ENCODE measurements at regions not wholly inside any gene's neighbourhood (a gene's known extent, or its start where the extent isn't known, plus 50 kb on each side); places are given as distances from the start of the nearest gene placed in this dataset.
"Not testable (repeated sequence)": the region's sequence is repeated elsewhere in the genome, so short reads cannot be mapped to it uniquely, and the experiment has no call there.

GRCh38 chr7:136412952-136413351, 435.8 kb upstream of the MTPN start:
- DNase-seq (ENCODE audit: low read depth): no peak

GRCh38 chr7:136405931-136406777, 429.0 kb upstream of the MTPN start:
- no peak for DNase-seq (ENCODE audit: low read depth)

GRCh38 chr7:136403591-136403990, 426.4 kb upstream of the MTPN start:
- DNase-seq (ENCODE audit: low read depth): no peak

GRCh38 chr7:136400877-136401276, 423.7 kb upstream of the MTPN start:
- DNase-seq (ENCODE audit: low read depth): no peak

- DNase-seq (ENCODE audit: low read depth): no peak
Observed at GRCh38 chr7:136399385-136399784, 422.2 kb upstream of the MTPN start.

- DNase-seq (ENCODE audit: low read depth): no peak
Observed at GRCh38 chr7:136392856-136393255, 415.7 kb upstream of the MTPN start.

GRCh38 chr7:136391371-136391770, 414.2 kb upstream of the MTPN start:
- DNase-seq (ENCODE audit: low read depth): no peak

- DNase-seq (ENCODE audit: low read depth): no peak
Observed at GRCh38 chr7:136389933-136390332, 412.8 kb upstream of the MTPN start.

- no peak for DNase-seq (ENCODE audit: low read depth)
Observed at GRCh38 chr7:136386876-136387275, 409.7 kb upstream of the MTPN start.

GRCh38 chr7:136371409-136371808, 394.2 kb upstream of the MTPN start:
- DNase-seq (ENCODE audit: low read depth): not testable (repeated sequence)

GRCh38 chr7:136370137-136370536, 393.0 kb upstream of the MTPN start:
- DNase-seq (ENCODE audit: low read depth): no peak

- no peak for DNase-seq (ENCODE audit: low read depth)
Observed at GRCh38 chr7:136369225-136369624, 392.1 kb upstream of the MTPN start.

- no peak for DNase-seq (ENCODE audit: low read depth)
Observed at GRCh38 chr7:136359333-136359903, 382.3 kb upstream of the MTPN start.

- DNase-seq (ENCODE audit: low read depth): no peak
Observed at GRCh38 chr7:136353287-136353686, 376.1 kb upstream of the MTPN start.

GRCh38 chr7:136348542-136349192, 371.5 kb upstream of the MTPN start:
- DNase-seq (ENCODE audit: low read depth): no peak

GRCh38 chr7:136348142-136348541, 371.0 kb upstream of the MTPN start:
- DNase-seq (ENCODE audit: low read depth): no peak

GRCh38 chr7:136347488-136347887, 370.3 kb upstream of the MTPN start:
- DNase-seq (ENCODE audit: low read depth): no peak

GRCh38 chr7:136342251-136342650, 365.1 kb upstream of the MTPN start:
- DNase-seq (ENCODE audit: low read depth): no peak

- DNase-seq (ENCODE audit: low read depth): no peak
Observed at GRCh38 chr7:136339464-136339863, 362.3 kb upstream of the MTPN start.

GRCh38 chr7:136336932-136337331, 359.8 kb upstream of the MTPN start:
- no peak for DNase-seq (ENCODE audit: low read depth)

GRCh38 chr7:136333636-136334035, 356.5 kb upstream of the MTPN start:
- no peak for DNase-seq (ENCODE audit: low read depth)

- DNase-seq (ENCODE audit: low read depth): no peak
Observed at GRCh38 chr7:136326045-136326609, 349.0 kb upstream of the MTPN start.

GRCh38 chr7:136325578-136325977, 348.4 kb upstream of the MTPN start:
- DNase-seq (ENCODE audit: low read depth): no peak

All from activated T-helper 1 cell treated with Interleukin-2 at 50 U/mL for 16 hours (primary cell).